ENCODE measurements at regions not wholly inside any gene's neighbourhood (a gene's known extent, or its start where the extent isn't known, plus 50 kb on each side); places are given as distances from the start of the nearest gene placed in this dataset.
"Not testable (repeated sequence)": the region's sequence is repeated elsewhere in the genome, so short reads cannot be mapped to it uniquely, and the experiment has no call there.

GRCh38 chr7:10483671-10484070 lies 490.0 kb upstream of the PHF14 start:
- H3K9ac ChIP-seq (ENCODE audit: low read length), result no peak overlapping the region

GRCh38 chr7:10484767-10485166 lies 488.9 kb upstream of the PHF14 start:
- Histone ChIP-seq H2AFZ (ENCODE audit: low read length) (no peak overlapping the region), H3K79me2 (ENCODE audit: low read length) (no peaks in the 10 kb centered on the region), H3K9me2 (replicated peaks; ENCODE audit: insufficient read depth, low read length) (no peaks in the 10 kb centered on the region), H3K9ac (ENCODE audit: low read length) (no peak overlapping the region), H4K20me1 (ENCODE audit: insufficient read depth, low read length) (no peaks in the 10 kb centered on the region), H3K27ac (ENCODE audit: low read length) (no peak overlapping the region), H3K4me2 (ENCODE audit: low read depth, low read length) (no peak overlapping the region), H3K9me3 (replicated peaks; ENCODE audit: insufficient read depth, low read length) (no peaks in the 10 kb centered on the region), H3K4me1 (ENCODE audit: low read length) (no peaks in the 10 kb centered on the region), H3K36me3 (replicated peaks; ENCODE audit: insufficient read depth, low read length) (no peaks in the 10 kb centered on the region), H3K27me3 (replicated peaks; ENCODE audit: insufficient read depth, low read length) (no peaks in the 10 kb centered on the region), H3K4me3 (ENCODE audit: low read length) (no peak overlapping the region), H3F3A (ENCODE audit: insufficient read depth, low read length) (no peaks in the 10 kb centered on the region)
- DNase-seq, result no peak
- TF ChIP-seq EZH2phosphoT487 (IDR thresholded peaks at IDR 0.05; ENCODE audit: low read length), result no peak
- TF ChIP-seq CTCF (IDR thresholded peaks at IDR 0.05; ENCODE audit: low read length), result no peak
- no peak for TF ChIP-seq EZH2 (optimal IDR thresholded peaks at IDR 0.05; ENCODE audit: low read depth, low read length)

More at GRCh38 chr7:10483671-10484070, 490.0 kb upstream of the PHF14 start:
- no peak overlapping the region for H3K4me3 ChIP-seq (ENCODE audit: low read length)
- no peak overlapping the region for H3K27ac ChIP-seq (ENCODE audit: low read length)
- no peaks in the 10 kb centered on the region for H4K20me1 ChIP-seq (ENCODE audit: insufficient read depth, low read length)
- no peaks in the 10 kb centered on the region for H3K4me1 ChIP-seq (ENCODE audit: low read length)
- H3F3A ChIP-seq (ENCODE audit: insufficient read depth, low read length), result no peaks in the 10 kb centered on the region
- no peaks in the 10 kb centered on the region for H3K79me2 ChIP-seq (ENCODE audit: low read length)
- H3K9me3 ChIP-seq (replicated peaks; ENCODE audit: insufficient read depth, low read length), result no peaks in the 10 kb centered on the region
- H3K4me2 ChIP-seq (ENCODE audit: low read depth, low read length), result no peak overlapping the region
- H3K27me3 ChIP-seq (replicated peaks; ENCODE audit: insufficient read depth, low read length), result no peaks in the 10 kb centered on the region
- H3K36me3 ChIP-seq (replicated peaks; ENCODE audit: insufficient read depth, low read length), result no peaks in the 10 kb centered on the region
- no peak for TF ChIP-seq EZH2phosphoT487 (IDR thresholded peaks at IDR 0.05; ENCODE audit: low read length)
- no peak for TF ChIP-seq CTCF (IDR thresholded peaks at IDR 0.05; ENCODE audit: low read length)
- no peak for TF ChIP-seq EZH2 (optimal IDR thresholded peaks at IDR 0.05; ENCODE audit: low read depth, low read length)
- no peaks in the 10 kb centered on the region for H3K9me2 ChIP-seq (replicated peaks; ENCODE audit: insufficient read depth, low read length)
- DNase-seq, result no peak
- no peak overlapping the region for H2AFZ ChIP-seq (ENCODE audit: low read length)

GRCh38 chr7:10501206-10501884 lies 472.3 kb upstream of the PHF14 start:
- not testable (repeated sequence) for H2AFZ ChIP-seq (ENCODE audit: low read length); H3F3A ChIP-seq (ENCODE audit: insufficient read depth, low read length); H3K79me2 ChIP-seq (ENCODE audit: low read length); H3K4me2 ChIP-seq (ENCODE audit: low read depth, low read length); H3K9me2 ChIP-seq (replicated peaks; ENCODE audit: insufficient read depth, low read length); H4K20me1 ChIP-seq (ENCODE audit: insufficient read depth, low read length); H3K4me3 ChIP-seq (ENCODE audit: low read length); H3K9me3 ChIP-seq (replicated peaks; ENCODE audit: insufficient read depth, low read length); H3K4me1 ChIP-seq (ENCODE audit: low read length); DNase-seq; H3K36me3 ChIP-seq (replicated peaks; ENCODE audit: insufficient read depth, low read length); H3K9ac ChIP-seq (ENCODE audit: low read length); H3K27me3 ChIP-seq (replicated peaks; ENCODE audit: insufficient read depth, low read length); H3K27ac ChIP-seq (ENCODE audit: low read length)

GRCh38 chr7:10507032-10507431 lies 466.6 kb upstream of the PHF14 start:
- H3K27ac ChIP-seq (ENCODE audit: low read length), result no peak overlapping the region
- H2AFZ ChIP-seq (ENCODE audit: low read length), result no peak overlapping the region
- no peak overlapping the region for H3K4me3 ChIP-seq (ENCODE audit: low read length)
- H3K36me3 ChIP-seq (replicated peaks; ENCODE audit: insufficient read depth, low read length), result no peaks in the 10 kb centered on the region
- no peaks in the 10 kb centered on the region for H4K20me1 ChIP-seq (ENCODE audit: insufficient read depth, low read length)
- H3K9ac ChIP-seq (ENCODE audit: low read length), result no peak overlapping the region
- H3K9me3 ChIP-seq (replicated peaks; ENCODE audit: insufficient read depth, low read length), result no peaks in the 10 kb centered on the region
- no peaks in the 10 kb centered on the region for H3K27me3 ChIP-seq (replicated peaks; ENCODE audit: insufficient read depth, low read length)
- TF ChIP-seq EZH2phosphoT487 (IDR thresholded peaks at IDR 0.05; ENCODE audit: low read length), result no peak
- no peak for TF ChIP-seq EZH2 (optimal IDR thresholded peaks at IDR 0.05; ENCODE audit: low read depth, low read length)
- TF ChIP-seq CTCF (IDR thresholded peaks at IDR 0.05; ENCODE audit: low read length), result no peak
- H3K4me2 ChIP-seq (ENCODE audit: low read depth, low read length), result no peak overlapping the region
- no peaks in the 10 kb centered on the region for H3K79me2 ChIP-seq (ENCODE audit: low read length)
- no peaks in the 10 kb centered on the region for H3K9me2 ChIP-seq (replicated peaks; ENCODE audit: insufficient read depth, low read length)
- no peaks in the 10 kb centered on the region for H3K4me1 ChIP-seq (ENCODE audit: low read length)
- no peak for DNase-seq
- H3F3A ChIP-seq (ENCODE audit: insufficient read depth, low read length), result no peaks in the 10 kb centered on the region

Data from MM.1S (cell line).